PC-3 (cell line): ENCODE measurements at regions not wholly inside any gene's neighbourhood (a gene's known extent, or its start where the extent isn't known, plus 50 kb on each side); places are given as distances from the start of the nearest gene placed in this dataset.

Experiments used
- CTCF ChIP-seq: fragments of 300-600 bp; sonication (generic); conservative IDR thresholded peaks from 2 replicates; pipeline ENCODE4 v1.5.1; 2017; ENCODE audit warnings: antibody characterized with exemption, low read depth, mild to moderate bottlenecking, low read length
- EZH2phosphoT487 ChIP-seq: fragments of 300-600 bp; sonication (generic); IDR thresholded peaks from 2 replicates; pipeline ENCODE4 v1.6.1; 2018; ENCODE audit warnings: mild to moderate bottlenecking, antibody characterized with exemption, low read length, borderline replicate concordance

- no peak for TF ChIP-seq CTCF
- TF ChIP-seq EZH2phosphoT487 = no peak
Measured at GRCh38 chr16:9480503-9480902, 389.1 kb downstream of the HAPSTR1 start.
